NCI-H1105 (cell line): ENCODE measurements at regions not wholly inside any gene's neighbourhood (a gene's known extent, or its start where the extent isn't known, plus 50 kb on each side); places are given as distances from the start of the nearest gene placed in this dataset.

Experiments used
- DNase-seq: peaks from one replicate; lab custom pipeline; 2025; lab: John Stamatoyannopoulos, UW

DNA sequence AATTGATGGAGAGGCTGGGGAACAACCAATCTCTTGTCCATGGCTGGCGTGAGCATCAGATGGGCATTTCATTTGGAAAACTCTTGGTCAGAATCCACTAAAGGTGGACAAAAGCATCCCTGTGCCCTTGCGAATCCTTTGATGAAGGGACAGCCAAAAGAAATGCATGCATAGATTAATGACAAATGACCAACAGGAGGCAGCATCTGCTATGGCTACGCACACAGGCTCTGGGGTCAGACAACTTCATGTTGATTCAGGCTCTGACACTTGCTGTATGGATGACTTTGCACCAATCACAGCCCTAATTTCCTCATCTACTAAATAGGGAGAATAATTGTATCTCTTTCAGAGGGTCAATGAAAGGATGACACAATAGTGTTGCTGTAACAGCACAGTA lies 117.5 kb downstream of the ASCL4 start:
- DNase-seq: no peak

DNA sequence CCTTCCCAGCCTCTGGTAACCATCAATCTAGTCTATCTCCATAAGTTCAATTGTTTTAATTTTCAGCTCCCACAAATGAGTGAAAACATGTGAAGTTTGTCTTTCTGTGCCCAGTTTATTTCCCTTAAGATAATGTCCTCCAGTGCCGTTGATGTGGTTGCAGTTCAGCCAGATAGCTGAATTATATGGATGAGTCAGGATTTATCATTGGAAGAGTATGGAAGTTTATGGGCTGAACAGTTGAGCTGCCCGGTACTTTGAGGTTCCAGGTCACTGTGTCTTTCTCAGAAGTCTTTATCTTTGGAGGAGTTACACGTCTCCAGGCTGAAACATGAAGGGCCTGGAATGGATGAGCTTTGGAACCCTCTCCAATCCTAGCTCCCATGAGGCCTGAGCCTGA lies 120.1 kb downstream of the ASCL4 start:
- DNase-seq: no peak

DNA sequence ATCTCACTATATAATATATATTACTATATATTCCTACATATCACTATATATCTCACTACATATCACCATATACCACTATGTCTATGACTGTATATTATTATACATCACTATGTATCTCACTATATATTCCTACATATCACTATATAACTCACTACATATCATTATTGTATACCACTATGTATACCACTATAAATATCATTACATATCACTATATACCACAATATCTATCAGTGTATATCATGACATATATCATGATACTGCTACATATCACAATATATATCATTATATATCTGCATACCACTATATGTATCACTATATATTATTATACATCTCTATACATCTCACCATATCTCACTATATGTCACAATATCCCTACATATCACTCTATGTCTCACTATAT lies 121.5 kb downstream of the ASCL4 start:
- DNase-seq: no peak

DNA sequence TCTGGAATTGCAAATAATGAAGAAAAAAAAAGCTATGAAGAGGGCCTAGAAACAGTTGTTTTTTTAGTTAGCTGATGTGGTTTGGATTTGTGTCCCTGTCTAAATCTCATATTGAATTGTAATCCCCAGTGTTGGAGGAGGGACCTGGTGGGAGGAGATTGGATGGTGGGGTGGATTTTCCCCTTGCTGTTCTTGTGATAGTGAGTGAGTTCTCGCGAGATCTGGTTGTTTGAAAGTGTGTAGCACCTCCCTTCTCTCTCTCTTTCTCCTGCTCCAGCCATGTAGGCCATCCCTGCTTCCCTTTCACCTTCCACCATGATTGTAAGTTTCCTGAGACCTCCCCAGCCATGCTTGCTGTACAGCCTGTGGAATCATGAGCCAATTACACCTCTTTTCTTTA lies 126.1 kb downstream of the ASCL4 start:
- no peak for DNase-seq

DNA sequence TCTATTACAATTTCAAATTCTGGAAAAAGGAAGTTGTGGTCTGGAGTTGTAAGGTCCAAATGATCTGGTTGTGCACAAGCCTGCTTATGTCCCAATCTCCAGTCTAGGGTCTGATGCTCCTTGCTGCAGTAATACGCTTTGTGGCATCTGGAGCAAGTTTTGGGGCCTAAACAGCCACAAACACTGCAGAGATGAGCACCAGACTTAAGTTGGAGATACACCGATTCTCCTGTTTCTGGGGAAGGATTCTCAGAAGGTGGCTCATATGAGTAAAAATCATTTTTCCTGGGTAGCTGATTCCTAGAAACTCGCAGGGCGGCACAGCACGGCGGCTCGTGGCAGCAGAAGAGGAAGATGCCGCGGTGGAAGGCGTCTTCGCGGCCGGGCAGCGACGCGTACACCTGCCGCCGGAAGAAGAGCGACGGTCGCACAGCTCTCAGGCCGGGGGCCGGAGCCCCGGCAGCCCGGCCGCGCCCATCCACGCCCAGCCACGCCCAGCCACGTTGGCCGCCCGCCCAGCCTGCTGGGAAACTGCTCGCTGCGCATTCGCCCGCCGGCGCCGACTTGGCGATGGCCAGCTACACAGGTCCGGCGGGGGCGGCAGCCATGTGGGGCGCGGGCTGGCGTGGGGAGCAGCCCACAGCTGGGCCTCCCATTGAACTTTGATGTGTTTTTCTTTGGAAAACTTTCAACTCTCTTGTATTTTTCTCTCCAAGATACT lies 129.0 kb downstream of the ASCL4 start:
- DNase-seq: peak; percentile 87

DNA sequence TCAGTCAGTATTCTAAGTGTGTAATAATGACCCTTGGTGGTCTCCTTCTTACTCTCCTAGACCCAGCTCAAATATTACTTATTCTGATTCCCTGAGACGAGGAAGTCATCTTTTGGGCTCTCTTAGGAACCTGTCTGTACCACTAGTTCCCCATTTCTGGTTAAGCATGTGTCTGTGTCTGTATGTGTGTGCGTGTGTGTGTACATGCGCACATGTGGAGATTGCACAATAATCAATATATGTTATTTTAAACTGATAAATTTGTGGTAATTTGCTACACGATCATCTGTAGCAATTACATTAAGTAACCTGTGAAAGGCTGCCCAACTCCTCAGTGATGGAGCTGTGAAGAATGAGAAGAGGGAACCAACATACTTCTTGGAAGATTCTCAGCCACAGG lies 132.2 kb downstream of the ASCL4 start:
- no peak for DNase-seq

DNA sequence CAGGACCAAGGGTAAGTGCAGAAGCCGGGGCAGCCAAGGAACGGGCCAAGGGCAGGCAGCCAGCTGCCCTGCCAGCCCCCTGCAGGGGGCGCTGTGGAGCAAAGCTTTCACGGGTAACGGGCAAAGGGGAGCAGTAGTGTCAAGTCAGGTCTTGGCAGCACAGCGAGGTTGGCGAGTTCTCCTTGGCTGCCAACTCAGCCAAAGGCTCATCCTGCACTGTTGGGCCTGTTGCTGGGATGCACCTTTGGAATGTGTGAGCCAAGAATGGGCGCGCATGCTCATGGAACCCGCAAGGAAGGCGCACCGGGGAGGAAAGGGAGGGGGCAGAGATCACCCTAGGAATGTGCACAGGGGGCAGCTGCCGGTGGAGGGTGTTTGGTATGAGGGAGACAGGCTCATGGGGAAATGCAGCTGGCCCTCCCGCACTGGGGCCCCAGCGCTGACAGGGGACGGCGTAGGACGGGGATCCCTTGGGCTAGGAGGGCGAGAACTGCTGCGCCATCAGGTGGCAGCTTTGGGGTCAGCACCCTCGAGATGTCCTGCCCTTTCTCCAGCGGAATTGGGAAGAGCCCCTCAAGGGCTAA lies 138.0 kb downstream of the ASCL4 start:
- DNase-seq: peak; percentile 53

DNA sequence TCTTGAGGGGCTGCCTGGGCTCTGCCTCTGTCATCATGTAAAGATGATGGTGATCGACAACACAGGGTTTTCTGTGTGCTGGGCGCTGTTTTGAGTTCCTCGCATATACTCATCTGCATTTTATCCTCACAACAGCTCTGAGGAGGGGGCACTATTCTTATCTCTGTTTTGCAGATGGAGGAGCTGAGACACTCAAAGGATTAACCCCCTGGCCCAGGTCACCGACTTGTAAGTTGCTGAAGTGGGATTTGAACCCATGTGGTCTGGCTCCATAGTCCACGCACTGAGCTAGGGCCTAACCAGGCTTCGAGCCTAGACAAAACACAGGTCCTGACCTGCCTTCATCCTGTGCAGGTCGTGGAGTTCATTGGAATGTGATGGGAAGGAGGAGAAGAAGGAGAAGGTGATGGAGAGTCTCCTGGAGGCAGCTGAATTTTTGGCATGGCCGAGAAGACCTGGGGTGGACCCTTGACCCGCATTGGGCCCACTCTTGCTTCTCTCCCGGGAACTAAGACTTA lies 140.0 kb downstream of the ASCL4 start:
- DNase-seq: no peak

DNA sequence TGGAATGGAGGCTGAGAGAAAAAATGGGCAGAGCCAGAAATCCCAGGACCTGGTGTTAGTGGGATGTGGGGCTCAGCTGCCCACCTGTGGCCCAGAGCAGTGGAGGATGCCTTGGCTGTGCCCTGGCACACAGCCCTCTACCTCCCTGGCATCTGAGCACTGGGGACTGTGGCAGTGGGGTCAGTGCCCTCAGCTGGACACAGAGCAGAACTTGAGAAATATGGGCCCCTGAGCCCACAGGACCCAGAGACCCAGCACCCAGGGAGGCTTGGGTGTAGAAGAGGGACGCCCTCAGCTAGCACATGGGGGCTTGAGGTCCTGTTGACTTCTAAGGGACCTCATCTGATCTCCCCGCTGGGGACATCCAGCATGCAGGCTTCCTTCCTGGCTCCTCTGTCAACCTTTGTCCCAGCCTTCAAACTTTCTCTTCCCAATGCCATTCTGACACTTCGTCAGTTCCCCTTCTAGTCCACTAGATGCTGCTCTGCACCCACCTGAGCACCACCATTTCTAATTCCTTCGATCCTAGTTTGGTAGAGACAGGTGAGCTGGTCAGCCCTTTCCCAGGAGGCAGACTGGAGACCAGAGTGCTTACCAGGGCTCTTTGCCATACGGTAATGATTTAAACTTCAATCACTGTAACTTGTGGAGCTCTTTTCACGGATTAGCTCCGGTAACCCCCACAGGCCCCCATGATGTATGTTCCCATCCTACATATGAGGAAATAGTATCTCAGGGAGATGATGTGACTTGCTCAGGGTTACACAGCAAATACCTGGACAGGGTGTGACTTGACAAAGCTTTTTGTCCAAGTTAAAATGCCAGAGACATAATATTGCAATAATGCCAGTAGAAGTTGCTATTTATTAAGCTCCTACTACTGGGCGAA lies 143.7 kb downstream of the ASCL4 start:
- DNase-seq: peak; percentile 38

DNA sequence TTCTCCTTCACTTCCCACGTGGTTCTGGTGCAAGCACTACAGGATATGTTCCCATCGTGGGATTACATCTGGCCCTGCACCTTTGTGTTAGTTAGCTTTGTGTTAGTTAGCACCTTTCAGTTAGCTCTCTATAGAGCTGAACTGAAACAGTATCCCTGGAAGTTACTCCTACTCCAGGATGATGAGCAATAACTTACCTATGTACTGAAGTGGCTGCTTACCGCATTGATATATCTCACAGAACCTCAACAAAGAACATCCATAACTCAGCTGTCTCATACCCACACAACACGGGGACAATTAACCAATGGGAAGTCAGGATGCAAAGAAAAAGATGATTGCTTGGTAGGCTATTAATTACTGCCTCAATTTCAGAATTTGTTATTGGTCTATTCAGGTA lies 146.6 kb downstream of the ASCL4 start:
- DNase-seq: no peak

DNA sequence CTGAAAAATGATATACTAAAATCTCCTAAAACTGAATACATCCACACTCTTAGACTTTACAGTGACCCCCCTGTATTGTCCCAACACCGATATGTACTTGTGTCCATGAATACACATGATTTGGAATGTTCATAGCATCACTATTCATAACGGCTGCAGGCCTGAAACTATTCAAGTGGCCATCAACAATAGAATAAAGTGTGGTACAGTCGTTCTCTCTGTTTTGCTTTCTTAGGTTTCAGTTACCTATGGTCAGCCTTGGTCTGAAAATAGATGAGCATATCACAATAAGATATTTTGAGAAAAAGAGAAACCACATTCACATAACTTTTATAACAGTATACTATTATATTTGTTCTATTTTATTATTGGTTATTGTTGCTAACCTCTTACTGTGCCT lies 150.6 kb downstream of the ASCL4 start:
- no peak for DNase-seq

DNA sequence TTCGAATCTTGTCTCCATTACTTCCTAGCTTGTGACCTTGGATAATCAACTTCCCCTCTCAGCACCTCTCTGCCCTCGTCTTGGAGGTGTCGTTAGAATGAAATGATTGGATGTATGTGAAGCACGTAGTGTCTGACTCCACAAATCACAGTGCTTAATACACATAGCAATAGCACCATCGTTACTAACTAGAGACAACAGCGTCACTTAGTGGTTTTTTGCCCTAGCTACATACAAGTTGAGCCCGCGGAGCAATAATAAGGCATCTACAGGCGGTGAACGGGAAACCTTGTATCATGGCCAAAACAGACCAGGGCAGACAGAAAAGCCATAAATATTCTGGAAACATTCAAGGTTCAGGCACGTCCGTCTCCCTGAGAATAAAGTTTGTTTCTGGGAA lies 154.9 kb downstream of the ASCL4 start:
- DNase-seq: no peak

DNA sequence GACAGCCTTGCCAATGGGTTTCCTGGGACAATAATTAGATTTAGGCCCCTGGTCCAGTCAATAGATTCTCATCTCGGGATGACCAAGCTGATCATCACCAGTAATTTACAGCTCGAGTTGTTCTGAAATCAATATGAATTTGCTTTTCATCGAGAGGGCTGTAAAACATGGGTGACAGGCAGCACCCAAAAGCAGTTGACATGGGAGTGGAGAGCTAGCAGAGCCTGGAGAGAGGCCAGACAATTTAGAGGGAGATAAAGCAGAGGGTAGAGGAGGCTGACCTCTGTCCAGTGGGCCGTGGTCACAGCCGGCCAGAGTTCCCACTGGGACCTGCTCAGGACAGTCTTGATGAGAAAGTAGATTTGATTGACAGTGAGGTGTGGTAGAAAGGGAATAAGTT lies 157.3 kb downstream of the ASCL4 start:
- no peak for DNase-seq

DNA sequence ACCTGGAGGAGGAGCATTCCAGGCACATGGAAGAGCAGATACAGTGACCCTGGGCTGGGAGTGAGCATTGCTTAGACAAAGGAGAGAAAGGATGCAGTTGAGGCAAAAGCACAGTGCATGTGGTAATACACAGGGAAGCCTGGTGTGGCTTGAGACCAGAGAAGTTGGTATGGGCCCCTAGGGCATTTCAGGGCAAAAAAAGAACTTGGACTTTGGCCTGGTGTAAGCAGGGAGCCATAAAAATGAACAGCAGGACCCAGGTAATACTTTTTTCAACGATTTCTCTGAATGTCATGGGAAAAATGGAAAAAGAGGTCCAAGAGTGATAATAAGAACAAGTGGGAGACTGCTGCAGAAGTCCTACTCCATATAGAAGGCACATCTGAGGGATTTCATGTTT lies 163.9 kb downstream of the ASCL4 start:
- no peak for DNase-seq

DNA sequence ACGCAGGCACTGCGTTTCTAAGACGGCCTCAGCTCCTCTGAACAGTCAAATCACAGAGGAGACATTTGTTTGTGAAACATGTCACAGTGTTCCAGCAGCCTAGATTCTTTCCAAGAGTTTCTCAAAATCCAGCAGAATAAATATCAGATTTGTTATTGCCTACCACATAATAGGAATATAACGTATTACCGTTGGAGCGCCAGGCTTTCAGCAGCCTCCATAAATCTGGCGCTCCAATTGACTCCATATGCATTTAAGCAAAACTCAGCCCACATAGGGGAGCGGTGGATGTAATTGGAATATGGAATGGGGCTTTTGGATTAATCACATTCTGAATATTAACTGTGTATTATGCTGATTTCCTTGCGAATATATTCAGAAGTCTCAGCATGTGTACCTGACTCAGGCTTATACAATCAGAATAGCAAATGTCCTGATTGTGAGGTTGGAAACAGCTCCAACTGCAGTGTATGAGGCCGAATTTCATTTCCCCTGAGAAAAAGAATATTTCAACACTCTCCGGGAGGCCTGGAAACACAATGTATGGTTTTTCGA lies 174.0 kb downstream of the ASCL4 start:
- DNase-seq: no peak

DNA sequence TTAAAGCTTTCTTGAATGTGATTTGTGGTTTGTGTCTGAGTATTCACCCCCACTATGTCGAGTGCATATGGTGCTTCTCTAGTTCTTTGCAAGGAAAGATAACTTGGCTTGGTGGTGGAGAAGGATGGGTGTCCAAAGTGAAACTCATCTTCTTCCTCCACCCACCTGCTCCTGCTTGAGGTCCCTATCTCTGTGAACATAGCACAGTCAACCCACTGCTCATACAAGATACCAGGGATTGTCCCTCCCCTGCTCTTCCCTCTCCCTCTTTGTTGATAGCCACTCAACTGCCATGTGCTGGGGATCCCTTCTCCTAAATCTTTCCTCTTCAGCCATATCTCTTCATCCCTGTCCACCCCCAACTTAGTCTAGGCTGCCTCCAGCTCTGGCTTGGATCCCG lies 176.5 kb downstream of the ASCL4 start:
- DNase-seq: no peak

DNA sequence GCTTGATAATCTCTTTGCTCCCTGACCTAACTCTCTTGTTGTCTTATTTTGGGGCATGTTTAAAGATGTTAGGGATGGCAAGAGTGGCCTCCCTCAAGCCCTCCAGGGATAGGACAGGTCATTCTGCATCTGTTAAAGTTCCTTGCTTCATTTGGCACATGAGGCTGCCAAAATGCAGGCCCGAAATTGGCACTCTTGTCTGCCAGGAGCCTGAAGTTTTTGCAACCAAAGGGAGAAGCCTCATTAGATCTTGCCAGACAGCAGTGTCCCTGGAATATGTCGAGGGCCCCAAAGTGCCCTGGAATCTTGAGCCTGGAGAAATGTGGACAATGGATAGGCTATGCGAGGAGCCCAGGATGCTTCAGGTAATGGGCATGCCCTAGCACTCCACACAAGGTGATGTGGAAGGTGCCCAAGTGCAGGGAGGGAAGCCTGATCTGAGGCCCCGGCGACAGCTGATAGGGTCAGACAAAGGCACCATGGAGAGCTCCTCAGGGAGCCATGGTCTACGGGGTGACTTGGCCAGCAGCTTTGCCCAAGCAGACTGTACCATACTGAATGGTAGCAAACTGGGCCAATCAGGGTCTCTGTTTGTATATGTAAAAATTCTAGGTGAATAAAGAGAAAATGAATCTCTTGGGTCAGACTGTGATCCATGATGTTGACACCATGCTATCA lies 173.0 kb upstream of the WSCD2 start:
- DNase-seq: no peak

DNA sequence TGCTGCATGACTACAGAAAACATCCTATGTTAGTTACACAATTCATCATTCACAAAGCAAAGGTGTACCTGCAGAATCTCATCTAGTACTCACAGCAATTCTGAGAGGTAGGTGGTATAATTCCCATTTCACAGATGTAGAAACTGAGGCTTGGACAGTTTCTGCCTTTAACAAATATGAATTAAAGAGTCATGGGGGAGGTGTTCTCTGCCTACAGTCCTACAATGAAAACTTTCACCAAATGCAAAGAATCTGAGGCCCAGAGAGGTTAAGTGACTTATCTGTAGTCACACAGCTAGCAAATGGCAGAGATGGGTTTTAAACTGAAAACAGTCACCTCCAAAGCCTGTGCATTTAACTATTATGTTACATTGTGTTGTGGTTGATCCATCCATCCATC lies 171.6 kb upstream of the WSCD2 start:
- no peak for DNase-seq

DNA sequence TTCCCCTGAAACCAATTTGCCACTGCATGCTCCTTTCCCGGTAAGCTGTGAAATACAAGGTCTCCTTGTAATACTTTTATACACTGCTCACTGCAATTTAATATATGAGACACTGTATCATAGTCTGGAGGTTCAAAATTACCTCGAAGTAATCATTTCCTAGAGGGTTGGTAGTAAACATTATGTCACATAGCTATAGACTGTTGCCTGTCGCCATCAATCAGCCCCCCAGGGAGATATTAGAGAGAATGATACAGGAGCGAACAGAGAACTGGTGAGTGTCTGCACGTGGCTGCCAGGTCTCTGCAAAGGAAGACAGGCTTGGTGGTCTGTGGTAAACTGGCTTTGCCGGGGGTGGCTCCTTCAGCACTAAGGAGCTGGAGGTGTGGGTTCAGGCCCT lies 165.5 kb upstream of the WSCD2 start:
- DNase-seq: no peak

DNA sequence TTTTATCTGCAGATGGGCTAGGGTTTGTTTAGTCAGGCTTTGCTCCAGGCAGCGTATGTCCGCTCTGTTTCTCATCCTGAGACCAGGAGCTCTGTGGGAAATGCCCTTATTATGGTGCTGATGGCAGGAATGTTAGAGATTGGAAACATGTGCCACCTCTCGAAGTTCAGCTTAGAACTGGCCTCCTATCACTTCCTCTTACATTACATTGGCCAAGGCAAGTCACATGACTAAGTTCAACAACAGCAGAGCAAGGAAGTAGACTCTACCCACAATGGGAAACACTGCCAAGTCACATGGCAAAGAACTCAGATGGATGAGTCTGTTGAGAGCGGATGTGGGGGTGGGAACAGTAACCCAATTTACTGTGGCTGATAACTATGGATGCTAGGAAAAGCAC lies 161.9 kb upstream of the WSCD2 start:
- no peak for DNase-seq

DNA sequence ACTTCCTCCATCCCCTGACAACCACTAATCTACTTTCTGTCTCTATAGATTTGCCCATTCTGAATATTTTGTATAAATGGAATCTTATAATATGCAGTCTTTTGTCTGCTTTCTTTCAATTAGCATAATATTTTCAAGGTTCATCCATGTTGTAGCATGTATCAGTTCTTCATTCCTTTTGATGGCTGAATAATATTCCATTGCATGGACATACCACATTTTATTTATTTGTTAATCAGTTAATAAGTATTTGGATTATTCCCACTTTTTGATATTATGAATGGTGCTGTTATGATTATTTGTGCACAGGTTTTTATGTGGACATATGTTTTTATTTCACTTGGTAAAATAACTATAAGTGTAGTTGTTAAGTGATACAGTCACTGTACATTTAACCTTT lies 155.1 kb upstream of the WSCD2 start:
- no peak for DNase-seq

DNA sequence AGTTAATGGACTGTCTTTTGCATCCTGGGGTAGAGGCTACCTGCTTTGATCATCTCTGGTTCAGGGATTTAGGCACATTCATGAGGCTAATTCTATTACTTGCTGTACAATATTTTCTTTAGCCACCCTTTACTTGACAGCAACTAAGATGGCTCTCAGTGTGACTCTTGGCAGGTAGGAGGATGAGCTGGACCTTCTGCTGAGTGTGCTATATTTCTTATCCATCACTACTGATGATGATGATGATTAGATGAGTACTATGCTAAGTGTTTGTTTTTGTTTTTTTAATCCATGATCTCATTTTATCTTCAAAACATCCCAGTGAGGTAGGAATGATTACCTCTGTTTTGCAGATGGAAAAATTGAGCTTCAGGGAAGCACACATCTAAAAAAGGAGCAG lies 152.8 kb upstream of the WSCD2 start:
- no peak for DNase-seq
